HCT116 (cell line): ENCODE measurements at regions not wholly inside any gene's neighbourhood (a gene's known extent, or its start where the extent isn't known, plus 50 kb on each side); places are given as distances from the start of the nearest gene placed in this dataset.

Experiments used
- ATAC-seq: fragments of 200-7000 bp; cut with Tn5 transposase; 2 replicates; pipeline ENCODE4 v1.9.1; 2020; ENCODE audit warnings: mild to moderate bottlenecking, moderate library complexity
- BruUV-seq: library from RNA; stranded (reverse); fragments of 400-500 nt; replicated peaks from 2 replicates; lab custom pipeline; 2021; lab: Mats Ljungman, UMichigan
- CTCF ChIA-PET: fragments of 300-600 bp; sonication (Branson Sonifier 250); formaldehyde crosslinking; loops from one replicate; lab custom pipeline; 2021; ENCODE audit warnings: antibody characterized with exemption; lab: Charles Lee
- POLR2A ChIA-PET: fragments of 300-600, 350-600 bp; sonication (Branson Sonifier 250); formaldehyde crosslinking; loops from one replicate; lab custom pipeline; 2021; ENCODE audit warnings: antibody characterized with exemption; lab: Charles Lee
- RAD21 ChIA-PET, 2 experiments: fragments of 300-600 bp; sonication (Branson Sonifier 250); formaldehyde crosslinking; loops; one replicate each; lab custom pipeline; 2023; ENCODE audit warnings: low total read pairs in 2 of 2; ENCODE audit not compliant: uncharacterized antibody in 2 of 2, unreplicated experiment in 2 of 2, low non-redundant PET in 1 of 2; lab: Charles Lee
- DNase-seq: peaks from one replicate; pipeline ENCODE4 v3.0.0-alpha.2; 2010; ENCODE audit warnings: low read depth, low spot score
- H2AFZ ChIP-seq: fragments of 200-600 bp; shearing (Covaris generic), sonication (generic); 2 replicates; pipeline ENCODE4 v1.6.1; 2017; ENCODE audit warnings: low read depth, mixed run types, mixed read lengths, antibody characterized with exemption, low read length; ENCODE audit not compliant: poor library complexity, severe bottlenecking
- H3K27ac ChIP-seq: 2 replicates; pipeline ENCODE4 v1.5.1; 2012; ENCODE audit warnings: low read depth, low read length
- H3K27me3 ChIP-seq: fragments of 200-600 bp; sonication (generic); 2 replicates; pipeline ENCODE4 v1.6.1; 2016; ENCODE audit warnings: mixed run types, low read length, mixed read lengths; ENCODE audit not compliant: insufficient read depth
- H3K36me3 ChIP-seq, 2 experiments: fragments of 200-500 bp in 1 of 2; fragments of 200-600 bp in 1 of 2; sonication (Bioruptor generic) in 1 of 2; sonication (generic) in 1 of 2; 2 replicates each; pipeline versions ENCODE4 v1.5.1 to v1.6.1; 2014 to 2016; ENCODE audit warnings: low read length in 2 of 2, inconsistent platforms in 1 of 2, mixed read lengths in 1 of 2, mixed run types in 1 of 2; ENCODE audit not compliant: insufficient read depth in 2 of 2, control insufficient read depth in 1 of 2
- H3K4me1 ChIP-seq, 2 experiments: fragments of 200-600 bp in 1 of 2; sonication (generic) in 1 of 2; 2 replicates each; pipeline versions ENCODE4 v1.5.1 to v1.6.1; 2012 to 2017; ENCODE audit warnings: low read length in 2 of 2, inconsistent platforms in 1 of 2, mild to moderate bottlenecking in 1 of 2, mixed read lengths in 1 of 2, mixed run types in 1 of 2, moderate library complexity in 1 of 2; ENCODE audit not compliant: insufficient read depth in 2 of 2, control insufficient read depth in 1 of 2
- H3K4me2 ChIP-seq: fragments of 200-600 bp; sonication (generic); 2 replicates; pipeline ENCODE4 v1.6.1; 2017; ENCODE audit warnings: mixed run types, low read length, mixed read lengths
- H3K4me3 ChIP-seq, 2 experiments: fragments of 200-600 bp in 1 of 2; sonication (generic) in 1 of 2; replicated peaks in 1 of 2; 2 replicates each; pipeline ENCODE4 v1.5.1; 2011 to 2016; ENCODE audit warnings: low read length in 2 of 2, control low read depth in 1 of 2, low read depth in 1 of 2, mild to moderate bottlenecking in 1 of 2, mixed read lengths in 1 of 2, mixed run types in 1 of 2
- H3K79me2 ChIP-seq: fragments of 200-600 bp; sonication (generic); 2 replicates; pipeline ENCODE4 v1.6.1; 2017; ENCODE audit warnings: mild to moderate bottlenecking, mixed run types, low read length, moderate library complexity, mixed read lengths; ENCODE audit not compliant: insufficient read depth
- H3K9ac ChIP-seq: fragments of 200-600 bp; sonication (generic); 2 replicates; pipeline ENCODE4 v1.6.1; 2016; ENCODE audit warnings: low read length, mixed read lengths
- H3K9me2 ChIP-seq: fragments of 200-600 bp; sonication (generic), shearing (Covaris generic); 2 replicates; pipeline ENCODE4 v1.6.1; 2017; ENCODE audit warnings: mixed run types, mild to moderate bottlenecking, moderate library complexity; ENCODE audit not compliant: insufficient read depth
- H3K9me3 ChIP-seq, 2 experiments: fragments of 200-500 bp in 1 of 2; fragments of 200-600 bp in 1 of 2; sonication (Bioruptor generic) in 1 of 2; sonication (generic) in 1 of 2; 2 replicates each; pipeline ENCODE4 v1.6.1; 2014 to 2017; ENCODE audit warnings: low read length in 2 of 2, mixed read lengths in 2 of 2, inconsistent platforms in 1 of 2, low read depth in 1 of 2, mild to moderate bottlenecking in 1 of 2, mixed run types in 1 of 2, moderate library complexity in 1 of 2; ENCODE audit not compliant: control insufficient read depth in 1 of 2, insufficient read depth in 1 of 2
- H4K20me1 ChIP-seq: fragments of 200-600 bp; sonication (generic), shearing (Covaris generic); 2 replicates; pipeline ENCODE4 v1.6.1; 2017; ENCODE audit warnings: mixed run types, mild to moderate bottlenecking, moderate library complexity; ENCODE audit not compliant: insufficient read depth
- CEBPB ChIP-seq: IDR thresholded peaks from 2 replicates; pipeline ENCODE4 v1.6.1; 2012; ENCODE audit warnings: low read depth
- CTCF ChIP-seq, 3 experiments: fragments of 200-600 bp in 1 of 3; sonication (generic) in 1 of 3; IDR thresholded peaks in 2 of 3; conservative IDR thresholded peaks in 1 of 3; 2 replicates each; pipeline ENCODE4 v1.5.1; 2012 to 2017; ENCODE audit warnings: low read depth in 2 of 3, low read length in 2 of 3, antibody characterized with exemption in 1 of 3, borderline replicate concordance in 1 of 3, control low read depth in 1 of 3, mild to moderate bottlenecking in 1 of 3, mixed read lengths in 1 of 3, mixed run types in 1 of 3, moderate library complexity in 1 of 3; ENCODE audit not compliant: insufficient read depth in 1 of 3
- EGR1 ChIP-seq: IDR thresholded peaks from 2 replicates; pipeline ENCODE4 v1.6.1; 2012; ENCODE audit warnings: low read depth
- ELF1 ChIP-seq: IDR thresholded peaks from 2 replicates; pipeline ENCODE4 v1.6.1; 2012; ENCODE audit warnings: low read depth, borderline replicate concordance
- EZH2phosphoT487 ChIP-seq: fragments of 200-600 bp; IDR thresholded peaks from 2 replicates; pipeline ENCODE4 v1.6.1; 2018; ENCODE audit warnings: antibody characterized with exemption, borderline replicate concordance
- FOSL1 ChIP-seq: IDR thresholded peaks from 2 replicates; pipeline ENCODE4 v1.6.1; 2012; ENCODE audit warnings: low read depth
- JUND ChIP-seq: IDR thresholded peaks from 2 replicates; pipeline ENCODE4 v1.6.1; 2012
- POLR2A ChIP-seq: IDR thresholded peaks from 2 replicates; pipeline ENCODE4 v1.7.0; 2011; ENCODE audit warnings: borderline replicate concordance; ENCODE audit not compliant: insufficient read depth, insufficient read length; ENCODE audit errors: extremely low read depth
- RAD21 ChIP-seq: IDR thresholded peaks from 2 replicates; pipeline ENCODE4 v1.6.1; 2012; ENCODE audit warnings: low read depth, mild to moderate bottlenecking
- REST ChIP-seq: IDR thresholded peaks from 2 replicates; pipeline ENCODE4 v1.6.1; 2012; ENCODE audit warnings: low read depth
- SRF ChIP-seq: IDR thresholded peaks from 2 replicates; pipeline ENCODE4 v1.6.1; 2012; ENCODE audit warnings: low read depth
- TCF7L2 ChIP-seq: IDR thresholded peaks from 2 replicates; pipeline ENCODE4 v1.7.0; 2011; ENCODE audit warnings: borderline replicate concordance, inconsistent platforms; ENCODE audit not compliant: insufficient read depth, insufficient read length; ENCODE audit errors: extremely low read depth
- YY1 ChIP-seq: IDR thresholded peaks from 2 replicates; pipeline ENCODE4 v1.6.1; 2011; ENCODE audit warnings: low read length, low read depth, moderate library complexity, mild to moderate bottlenecking; ENCODE audit not compliant: insufficient replicate concordance; ENCODE audit errors: extremely low read depth
- ZFX ChIP-seq: fragments of 450-650 bp; IDR thresholded peaks from 2 replicates; pipeline ENCODE4 v1.6.1; 2017
- intact Hi-C: fragments of 100-400 bp; cut with micrococcal nuclease; formaldehyde crosslinking; loops from 2 replicates; pipeline ENCODE4 v1.10.0; 2022

- RAD21 ChIA-PET = no interaction called here
- intact Hi-C loops = no loop called here
- no peaks in the 10 kb centered on the region for H3K79me2 ChIP-seq
- no peak for ATAC-seq
- POLR2A ChIA-PET = no interaction called here
- no peak overlapping the region for H2AFZ ChIP-seq
- TF ChIP-seq ELF1 = no peak
- TF ChIP-seq, all 23 proteins: peak for 0
- DNase-seq = no peak
- H3K9ac ChIP-seq = no peak overlapping the region
- no peaks in the 10 kb centered on the region for H3K9me2 ChIP-seq
- no peaks in the 10 kb centered on the region for H4K20me1 ChIP-seq
- peaks cover 0 to 6% of the 10 kb centered on the region in 2 experiments; a peak in 2 of 4 replicates for H3K9me3 ChIP-seq
- CTCF ChIA-PET = no interaction called here
- BruUV-seq = no TSS peak
- no peak overlapping the region for H3K4me3 ChIP-seq
- H3K4me2 ChIP-seq = no peak overlapping the region
- H3K4me1 ChIP-seq = no peaks in the 10 kb centered on the region
- H3K27ac ChIP-seq = no peak overlapping the region
- no peaks in the 10 kb centered on the region for H3K27me3 ChIP-seq
- H3K36me3 ChIP-seq = no peaks in the 10 kb centered on the region
Measured at GRCh38 chr14:43479596-43480195, 1027.4 kb downstream of the FSCB start.

GRCh38 chr14:43476822-43477221, 1030.3 kb downstream of the FSCB start:
- Histone ChIP-seq H3K9me3 (peaks cover 0 to 6% of the 10 kb centered on the region in 2 experiments; a peak in 2 of 4 replicates), H3K27me3 (no peaks in the 10 kb centered on the region), H3K27ac (no peak overlapping the region), H3K9ac (no peak overlapping the region), H4K20me1 (no peaks in the 10 kb centered on the region), H3K4me2 (no peak overlapping the region), H3K79me2 (no peaks in the 10 kb centered on the region), H3K4me1 (no peaks in the 10 kb centered on the region), H3K9me2 (no peaks in the 10 kb centered on the region), H2AFZ (no peak overlapping the region), H3K4me3 (no peak overlapping the region), H3K36me3 (no peaks in the 10 kb centered on the region)
- TF ChIP-seq TCF7L2 (no peak), SRF (no peak), ZFX (no peak), ELF1 (no peak), YY1 (no peak), EZH2phosphoT487 (no peak), FOSL1 (no peak), RAD21 (no peak), CEBPB (no peak), JUND (no peak), EGR1 (no peak), REST (no peak), POLR2A (no peak), CTCF (IDR thresholded peaks at IDR 0.05 in 2 of 3, conservative IDR thresholded peaks at IDR 0.05 in 1 of 3; ENCODE audit: borderline replicate concordance in 1 of 3, insufficient read depth in 1 of 3, low read depth in 2 of 3, low read length in 2 of 3) (no peak)
- ChIA-PET POLR2A (no interaction called here), RAD21 (no interaction called here), CTCF (no interaction called here)
- intact Hi-C loops = no loop called here
- BruUV-seq = no TSS peak
- no peak for ATAC-seq
- DNase-seq = no peak
